BJ (cell line): ENCODE measurements at regions not wholly inside any gene's neighbourhood (a gene's known extent, or its start where the extent isn't known, plus 50 kb on each side); places are given as distances from the start of the nearest gene placed in this dataset.

ENCODE experiments used
- CTCF ChIA-PET: fragments of 350-600 bp; formaldehyde crosslinking; extraction: SDS; loops from one replicate; lab custom pipeline; 2021; ENCODE audit warnings: antibody characterized with exemption, inconsistent platforms; lab: Yijun Ruan, JAX
- POLR2A ChIA-PET: fragments of 300-600 bp; sonication (Branson Sonifier 250); formaldehyde crosslinking; extraction: SDS; loops from one replicate; lab custom pipeline; 2021; ENCODE audit warnings: antibody characterized with exemption; lab: Charles Lee
- DNase-seq: peaks from one replicate; pipeline ENCODE4 v3.0.0-alpha.2; 2011; ENCODE audit warnings: low read depth
- H3K27me3 ChIP-seq: 2 replicates; pipeline ENCODE4 v1.6.0; 2011; ENCODE audit warnings: low read length; ENCODE audit not compliant: control insufficient read depth, insufficient read depth
- H3K36me3 ChIP-seq: 2 replicates; pipeline ENCODE4 v1.5.1; 2011; ENCODE audit warnings: low read length; ENCODE audit not compliant: control insufficient read depth, insufficient read depth
- H3K4me3 ChIP-seq: 2 replicates; pipeline ENCODE4 v1.5.1; 2011; ENCODE audit warnings: low read depth, mild to moderate bottlenecking, control low read depth, low read length
- TF ChIP-seq, protein P1 (sequence below): IDR thresholded peaks from 2 replicates; pipeline ENCODE4 v1.5.1; 2011; ENCODE audit warnings: low read depth, mild to moderate bottlenecking, control low read depth, inconsistent platforms, low read length, moderate library complexity; ENCODE audit not compliant: insufficient read depth

DNA sequence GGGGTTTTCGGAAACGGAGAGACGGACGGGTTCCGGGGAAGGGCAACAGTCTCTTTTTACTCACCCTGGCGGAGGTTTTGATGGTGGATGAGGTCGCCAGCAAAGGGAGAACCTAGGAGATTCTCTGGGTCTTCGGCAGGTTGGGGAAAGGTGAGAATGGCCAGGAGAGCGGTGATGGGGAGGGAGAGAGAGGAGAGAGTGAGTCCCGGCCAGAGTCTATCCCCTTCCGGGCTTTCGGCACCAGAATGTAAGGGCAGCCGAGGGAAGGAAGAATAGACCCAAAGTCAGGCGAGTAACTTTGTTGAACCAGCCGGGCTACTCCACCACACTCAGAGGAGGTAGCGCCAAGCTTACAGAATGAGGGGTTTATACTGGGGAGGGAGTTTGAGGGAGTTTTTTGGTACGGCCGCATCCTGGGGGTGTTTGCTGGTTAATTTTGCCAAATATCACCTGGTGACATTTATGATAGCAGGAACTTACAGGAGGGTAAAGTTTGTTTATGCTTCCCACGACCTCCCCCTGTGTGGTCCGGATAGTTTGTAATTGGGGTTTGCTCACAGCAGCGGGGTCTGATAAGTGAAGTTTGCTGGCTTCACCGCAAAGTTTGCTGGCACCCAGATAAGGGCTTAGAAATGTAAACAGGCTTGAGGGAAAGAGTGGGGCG is 141.1 kb upstream of the ETV3 start:
- Histone ChIP-seq H3K4me3 (no peak overlapping the region), H3K27me3 (peaks cover 4% of the 10 kb centered on the region), H3K36me3 (no peaks in the 10 kb centered on the region)
- ChIA-PET POLR2A (no interaction called here), CTCF (no interaction called here)
- TF ChIP-seq, protein P1, sequence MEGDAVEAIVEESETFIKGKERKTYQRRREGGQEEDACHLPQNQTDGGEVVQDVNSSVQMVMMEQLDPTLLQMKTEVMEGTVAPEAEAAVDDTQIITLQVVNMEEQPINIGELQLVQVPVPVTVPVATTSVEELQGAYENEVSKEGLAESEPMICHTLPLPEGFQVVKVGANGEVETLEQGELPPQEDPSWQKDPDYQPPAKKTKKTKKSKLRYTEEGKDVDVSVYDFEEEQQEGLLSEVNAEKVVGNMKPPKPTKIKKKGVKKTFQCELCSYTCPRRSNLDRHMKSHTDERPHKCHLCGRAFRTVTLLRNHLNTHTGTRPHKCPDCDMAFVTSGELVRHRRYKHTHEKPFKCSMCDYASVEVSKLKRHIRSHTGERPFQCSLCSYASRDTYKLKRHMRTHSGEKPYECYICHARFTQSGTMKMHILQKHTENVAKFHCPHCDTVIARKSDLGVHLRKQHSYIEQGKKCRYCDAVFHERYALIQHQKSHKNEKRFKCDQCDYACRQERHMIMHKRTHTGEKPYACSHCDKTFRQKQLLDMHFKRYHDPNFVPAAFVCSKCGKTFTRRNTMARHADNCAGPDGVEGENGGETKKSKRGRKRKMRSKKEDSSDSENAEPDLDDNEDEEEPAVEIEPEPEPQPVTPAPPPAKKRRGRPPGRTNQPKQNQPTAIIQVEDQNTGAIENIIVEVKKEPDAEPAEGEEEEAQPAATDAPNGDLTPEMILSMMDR = no peak
- no peak for DNase-seq

DNA sequence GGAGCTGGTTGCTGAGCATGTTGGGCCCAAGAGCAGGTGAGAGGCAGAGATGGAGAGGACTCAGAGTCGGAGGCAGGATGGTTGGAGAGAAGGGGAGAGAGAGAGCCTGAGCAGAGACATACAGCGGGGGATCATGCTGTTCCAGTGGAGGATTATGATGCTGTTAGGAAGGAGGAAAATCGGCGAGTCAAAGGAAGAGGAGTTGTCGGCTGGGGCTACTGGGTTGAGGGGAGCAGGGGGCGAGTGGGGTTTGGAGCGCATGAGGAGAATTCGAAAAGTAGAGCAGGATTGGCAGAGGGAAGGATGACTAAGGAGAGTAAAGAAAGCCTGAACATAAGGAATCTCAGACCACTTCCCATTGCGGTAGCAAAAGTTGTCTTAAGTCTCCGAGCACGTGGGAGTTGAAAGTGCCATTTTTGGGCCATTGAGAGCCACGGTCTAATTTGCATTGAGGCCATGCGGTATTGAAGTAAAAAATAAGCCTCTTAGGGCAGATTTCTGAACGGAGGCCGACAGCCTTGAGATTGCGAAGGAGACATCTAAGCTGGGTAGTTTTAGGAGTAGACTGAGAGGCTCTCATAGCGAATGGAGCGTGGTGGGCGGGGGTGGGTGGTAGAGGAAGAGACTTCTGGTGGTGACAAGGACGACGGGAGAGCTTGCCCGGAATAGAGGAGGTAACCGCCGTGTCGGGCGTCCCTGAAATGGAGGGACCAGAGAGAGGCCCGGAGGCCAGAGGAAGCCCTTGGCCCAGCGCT is 140.4 kb upstream of the ETV3 start:
- TF ChIP-seq, protein P1 = no peak
- Histone ChIP-seq H3K27me3 (peaks cover 4% of the 10 kb centered on the region), H3K4me3 (no peak overlapping the region), H3K36me3 (no peaks in the 10 kb centered on the region)
- ChIA-PET CTCF (no interaction called here), POLR2A (no interaction called here)
- DNase-seq = no peak

DNA sequence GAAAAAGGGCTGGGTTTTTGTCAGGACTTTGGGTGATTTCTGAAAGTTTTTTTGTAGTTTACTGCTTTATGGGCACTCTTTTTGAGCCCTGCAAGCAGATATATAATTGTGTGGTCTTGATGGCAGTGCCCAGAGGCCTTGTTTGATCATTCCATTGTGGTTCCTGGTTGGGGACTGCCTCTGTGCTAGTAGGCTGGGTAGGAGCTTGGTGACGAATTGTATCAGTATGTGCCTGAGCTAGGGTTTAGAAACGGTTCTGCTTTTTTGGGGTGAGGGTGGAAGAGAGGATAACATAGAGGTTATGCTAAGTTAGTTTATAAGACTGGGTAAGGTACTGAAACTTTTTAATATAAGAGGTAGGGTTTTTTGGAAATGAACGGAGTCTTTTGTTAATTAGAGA is 139.7 kb upstream of the ETV3 start:
- no peak for DNase-seq
- POLR2A ChIA-PET = no interaction called here
- Histone ChIP-seq H3K4me3 (no peak overlapping the region), H3K27me3 (peaks cover 4% of the 10 kb centered on the region), H3K36me3 (no peaks in the 10 kb centered on the region)
- CTCF ChIA-PET = no interaction called here
- TF ChIP-seq, protein P1 = no peak

DNA sequence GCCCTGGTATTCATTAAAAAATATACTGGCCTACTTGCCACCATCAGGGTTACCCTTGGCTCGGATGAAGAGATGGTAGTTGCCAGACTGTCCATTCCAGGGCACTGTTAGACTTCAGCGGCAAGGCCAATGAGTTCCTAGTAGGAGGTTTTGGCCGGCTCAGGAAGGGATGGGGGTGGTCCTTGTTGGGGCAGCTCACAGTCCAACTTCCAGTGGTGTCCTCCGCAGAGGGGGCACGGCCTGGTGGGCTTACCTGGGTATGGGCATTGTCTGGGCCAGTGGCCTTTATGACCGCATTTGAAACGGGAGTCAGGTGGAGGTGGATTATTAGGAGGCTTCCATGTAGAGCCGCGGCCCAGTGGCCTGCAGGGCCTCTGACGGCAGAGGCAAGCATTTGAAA is 139.1 kb upstream of the ETV3 start:
- DNase-seq = no peak
- CTCF ChIA-PET = no interaction called here
- Histone ChIP-seq H3K4me3 (no peak overlapping the region), H3K36me3 (no peaks in the 10 kb centered on the region), H3K27me3 (peaks cover 4% of the 10 kb centered on the region)
- POLR2A ChIA-PET = no interaction called here
- TF ChIP-seq, protein P1 = no peak

DNA sequence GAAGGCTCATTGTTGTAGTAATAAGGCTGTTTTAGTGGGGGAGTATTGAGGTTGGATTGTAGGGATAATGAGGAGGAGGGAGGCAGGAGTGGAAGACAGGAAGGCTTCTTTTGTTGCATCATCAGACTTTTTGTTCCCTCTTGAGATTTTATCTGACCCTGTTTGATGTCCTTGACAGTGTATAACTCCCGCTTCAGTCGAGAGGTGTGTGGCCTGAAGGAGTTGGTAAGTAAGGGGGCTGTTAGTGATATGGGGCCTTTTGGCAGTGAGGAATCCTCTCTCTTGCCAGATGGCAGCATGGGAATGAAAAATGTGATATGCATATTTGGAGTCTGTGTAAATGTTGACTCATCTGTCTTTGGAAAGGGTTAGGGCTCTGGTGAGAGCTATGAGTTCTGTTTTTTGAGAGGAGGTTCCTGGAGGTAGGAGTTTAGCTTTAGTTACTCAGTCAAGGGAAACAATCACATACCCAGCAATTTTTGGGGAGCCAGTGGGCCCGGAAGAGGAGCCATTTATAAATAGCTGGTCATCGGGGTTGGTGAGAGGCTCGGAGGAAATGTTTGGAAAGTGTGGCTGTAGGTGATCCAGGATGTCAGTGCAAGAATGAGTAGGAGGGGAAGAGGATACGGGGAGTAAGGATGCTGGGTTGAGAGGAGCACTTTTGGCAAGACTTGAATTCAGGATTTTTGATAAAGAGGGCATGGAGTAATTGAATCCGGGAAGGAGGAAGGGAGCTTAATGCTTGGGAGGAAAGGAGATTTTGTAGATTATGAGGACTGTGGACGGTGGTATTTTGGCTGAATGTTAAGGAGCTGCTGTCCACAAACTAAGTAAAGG is 136.7 kb upstream of the ETV3 start:
- POLR2A ChIA-PET = no interaction called here

More for the DNA sequence above, 136.7 kb upstream of the ETV3 start:
- no peak overlapping the region for H3K4me3 ChIP-seq
- TF ChIP-seq, protein P1 = no peak
- peak; percentile 1 for DNase-seq
- CTCF ChIA-PET = interaction anchor here (1.1 kb wide), 1 partner anchor 13 kb away, joined by 4 read pairs; no protein-coding TSS in a partner anchor
- no peaks in the 10 kb centered on the region for H3K36me3 ChIP-seq
- peaks cover 4% of the 10 kb centered on the region for H3K27me3 ChIP-seq
